ENCODE measurements at regions not wholly inside any gene's neighbourhood (a gene's known extent, or its start where the extent isn't known, plus 50 kb on each side); places are given as distances from the start of the nearest gene placed in this dataset.

DNA sequence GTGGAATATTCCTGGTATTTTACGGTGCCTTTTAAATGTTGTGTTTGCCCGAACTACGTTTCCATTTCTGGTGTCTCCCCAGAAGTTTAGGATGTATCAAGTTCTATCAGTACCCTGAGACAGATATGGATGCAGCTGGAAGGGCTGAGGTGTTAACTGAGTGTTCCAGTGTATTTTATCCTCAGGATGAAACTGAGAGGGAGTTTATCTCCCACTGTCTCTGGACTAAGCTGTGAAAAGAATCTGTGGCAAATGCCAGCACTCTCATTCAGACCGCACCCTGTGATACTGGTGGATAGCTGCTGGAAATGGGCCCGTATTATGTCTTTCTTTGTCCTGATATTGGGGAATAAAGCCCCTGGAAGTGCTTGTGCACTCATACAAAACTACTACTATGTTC lies 887.2 kb upstream of the TYRP1 start:
- FAIRE-seq: no peak
- Histone ChIP-seq H3K27me3 (no peaks in the 10 kb centered on the region), H3K4me1 (no peaks in the 10 kb centered on the region), H3K4me3 (no peak overlapping the region), H3K36me3 (no peaks in the 10 kb centered on the region), H3K9me3 (no peaks in the 10 kb centered on the region), H3K27ac (no peak overlapping the region)
- 60 to 70% methylated on average over 5 of the region's 5 CpGs for WGBS, 2 donors
- intact Hi-C loops (cut with DNase I): no loop called here
- TF ChIP-seq, protein P1, sequence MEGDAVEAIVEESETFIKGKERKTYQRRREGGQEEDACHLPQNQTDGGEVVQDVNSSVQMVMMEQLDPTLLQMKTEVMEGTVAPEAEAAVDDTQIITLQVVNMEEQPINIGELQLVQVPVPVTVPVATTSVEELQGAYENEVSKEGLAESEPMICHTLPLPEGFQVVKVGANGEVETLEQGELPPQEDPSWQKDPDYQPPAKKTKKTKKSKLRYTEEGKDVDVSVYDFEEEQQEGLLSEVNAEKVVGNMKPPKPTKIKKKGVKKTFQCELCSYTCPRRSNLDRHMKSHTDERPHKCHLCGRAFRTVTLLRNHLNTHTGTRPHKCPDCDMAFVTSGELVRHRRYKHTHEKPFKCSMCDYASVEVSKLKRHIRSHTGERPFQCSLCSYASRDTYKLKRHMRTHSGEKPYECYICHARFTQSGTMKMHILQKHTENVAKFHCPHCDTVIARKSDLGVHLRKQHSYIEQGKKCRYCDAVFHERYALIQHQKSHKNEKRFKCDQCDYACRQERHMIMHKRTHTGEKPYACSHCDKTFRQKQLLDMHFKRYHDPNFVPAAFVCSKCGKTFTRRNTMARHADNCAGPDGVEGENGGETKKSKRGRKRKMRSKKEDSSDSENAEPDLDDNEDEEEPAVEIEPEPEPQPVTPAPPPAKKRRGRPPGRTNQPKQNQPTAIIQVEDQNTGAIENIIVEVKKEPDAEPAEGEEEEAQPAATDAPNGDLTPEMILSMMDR (IDR thresholded peaks at IDR 0.05): no peak
- DNase-seq: no peak
- ATAC-seq: no peak

DNA sequence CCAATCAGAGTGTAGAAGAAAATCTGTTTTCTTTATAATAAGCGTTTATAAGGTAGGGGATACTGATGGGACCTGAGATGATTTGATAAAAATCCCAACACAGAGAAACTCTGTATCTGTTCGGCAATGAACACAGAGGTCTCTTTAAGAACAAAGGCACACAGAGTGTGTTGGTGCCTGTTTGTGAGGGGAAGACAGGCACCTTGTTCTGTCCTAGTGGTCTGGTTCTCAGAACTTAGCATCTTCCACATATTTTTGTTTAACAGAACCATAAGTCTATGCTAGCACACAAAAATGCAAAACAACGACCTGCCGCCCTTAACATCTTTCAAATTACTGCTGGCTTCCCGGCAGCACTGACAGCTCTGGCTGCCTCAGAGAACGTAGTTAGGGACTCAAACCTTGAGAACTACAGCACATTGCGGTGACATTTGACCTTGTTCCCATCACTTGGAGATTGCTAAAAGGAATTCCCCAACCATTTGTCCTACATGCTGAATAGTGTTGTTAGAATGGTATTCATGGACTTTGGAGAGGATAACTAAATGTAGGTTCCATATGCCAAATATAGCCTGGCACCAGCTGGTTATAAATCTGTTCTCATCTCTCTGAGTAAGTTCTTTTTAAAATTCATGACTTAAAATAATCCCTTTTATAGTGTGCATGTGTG lies 871.7 kb upstream of the TYRP1 start:
- Histone ChIP-seq H3K27me3 (no peaks in the 10 kb centered on the region), H3K4me3 (no peak overlapping the region), H3K4me1 (no peaks in the 10 kb centered on the region), H3K9me3 (no peaks in the 10 kb centered on the region), H3K27ac (no peak overlapping the region), H3K36me3 (no peaks in the 10 kb centered on the region)
- intact Hi-C loops (cut with DNase I): no loop called here
- peak; percentile 64 to 96 (median 80) for ATAC-seq
- FAIRE-seq: no peak
- DNase-seq: peak in 3 of 6 donors; percentile 21 to 57 (median 39)
- WGBS, 2 donors: 13 to 20% methylated on average over 7 of the region's 7 CpGs
- TF ChIP-seq, protein P1 (IDR thresholded peaks at IDR 0.05): no peak

DNA sequence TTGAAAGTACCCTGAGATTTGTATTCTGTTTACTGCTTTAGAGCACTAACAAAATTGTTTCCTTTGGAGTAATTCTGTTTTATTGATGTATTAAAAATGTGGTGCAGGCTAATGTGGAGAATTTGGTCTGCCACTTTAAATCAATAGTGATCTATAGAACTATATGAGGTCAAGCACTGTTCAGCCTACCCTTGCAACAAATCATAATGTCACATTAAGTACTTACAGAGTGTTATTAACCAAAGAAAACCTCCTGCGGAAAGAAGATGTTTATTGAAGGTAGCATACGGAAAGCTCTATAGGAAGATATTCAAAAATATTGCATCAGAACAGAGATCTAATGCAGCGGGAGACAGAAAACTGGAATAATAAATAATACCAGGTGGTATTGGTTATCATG lies 865.0 kb upstream of the TYRP1 start:
- H3K4me1 ChIP-seq: no peaks in the 10 kb centered on the region
- TF ChIP-seq, protein P1 (IDR thresholded peaks at IDR 0.05): no peak
- intact Hi-C loops (cut with DNase I): no loop called here
- H3K4me3 ChIP-seq: no peak overlapping the region
- no peak for ATAC-seq
- H3K36me3 ChIP-seq: no peaks in the 10 kb centered on the region
- FAIRE-seq: no peak
- no peak overlapping the region for H3K27ac ChIP-seq
- H3K27me3 ChIP-seq: no peaks in the 10 kb centered on the region
- WGBS, 2 donors: 52 to 59% methylated on average over 3 of the region's 3 CpGs
- no peaks in the 10 kb centered on the region for H3K9me3 ChIP-seq
- no peak for DNase-seq

DNA sequence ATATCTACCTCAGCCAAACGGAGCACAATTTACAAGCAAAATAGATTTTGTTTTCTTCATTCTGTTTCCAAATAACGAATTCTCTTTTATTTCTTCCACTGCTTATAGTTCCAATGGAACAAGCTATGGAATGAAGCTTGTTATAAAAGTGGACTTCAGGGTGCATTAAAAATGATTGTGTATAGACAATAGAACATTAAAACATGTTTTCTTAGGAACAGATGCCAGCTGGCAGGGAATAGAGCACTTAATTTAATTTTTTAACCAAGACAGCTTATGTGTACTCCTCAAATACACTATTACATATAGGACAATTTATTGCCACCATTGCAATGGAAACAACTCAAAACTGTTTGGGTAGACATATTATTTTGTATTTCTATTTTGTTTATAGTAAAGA lies 860.1 kb upstream of the TYRP1 start:
- H3K9me3 ChIP-seq: no peaks in the 10 kb centered on the region
- ATAC-seq (no peak), FAIRE-seq (no peak), DNase-seq (no peak)
- 45 to 67% methylated on average over 2 of the region's 2 CpGs for WGBS, 2 donors
- H3K4me1 ChIP-seq: no peaks in the 10 kb centered on the region
- no peaks in the 10 kb centered on the region for H3K36me3 ChIP-seq
- TF ChIP-seq, protein P1 (IDR thresholded peaks at IDR 0.05): no peak
- no peak overlapping the region for H3K27ac ChIP-seq
- H3K27me3 ChIP-seq: no peaks in the 10 kb centered on the region
- intact Hi-C loops (cut with DNase I): no loop called here
- H3K4me3 ChIP-seq: no peak overlapping the region

DNA sequence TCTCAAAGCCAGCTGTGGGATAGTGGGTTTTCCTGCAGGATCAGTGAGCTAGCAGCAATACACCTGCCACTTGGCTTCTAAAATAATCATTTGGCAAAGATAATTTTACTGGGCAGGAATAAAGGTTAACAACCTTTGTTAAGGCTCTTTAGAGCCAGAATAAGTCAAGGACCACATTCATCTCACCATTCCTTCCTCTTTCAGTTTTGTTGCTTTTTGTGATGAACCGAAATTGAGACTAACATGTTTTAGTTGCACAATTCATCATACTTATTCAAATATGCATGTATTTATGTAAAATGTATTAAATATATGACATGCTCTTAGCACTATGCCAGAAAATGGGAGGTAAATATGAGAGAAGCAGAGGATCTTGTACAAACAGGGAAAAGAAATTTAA lies 824.4 kb upstream of the TYRP1 start:
- FAIRE-seq (no peak), DNase-seq (no peak), ATAC-seq (no peak)
- H3K4me3 ChIP-seq: no peak overlapping the region
- no peaks in the 10 kb centered on the region for H3K9me3 ChIP-seq
- no peaks in the 10 kb centered on the region for H3K4me1 ChIP-seq
- no peak overlapping the region for H3K27ac ChIP-seq
- intact Hi-C loops (cut with DNase I): no loop called here
- no peaks in the 10 kb centered on the region for H3K27me3 ChIP-seq
- 46 to 55% methylated on average over 1 of the region's 1 CpG for WGBS, 2 donors
- TF ChIP-seq, protein P1 (IDR thresholded peaks at IDR 0.05): no peak
- no peaks in the 10 kb centered on the region for H3K36me3 ChIP-seq

All from pancreas (tissue), 10 donors.